ENCODE measurements at regions not wholly inside any gene's neighbourhood (a gene's known extent, or its start where the extent isn't known, plus 50 kb on each side); places are given as distances from the start of the nearest gene placed in this dataset.

DNA sequence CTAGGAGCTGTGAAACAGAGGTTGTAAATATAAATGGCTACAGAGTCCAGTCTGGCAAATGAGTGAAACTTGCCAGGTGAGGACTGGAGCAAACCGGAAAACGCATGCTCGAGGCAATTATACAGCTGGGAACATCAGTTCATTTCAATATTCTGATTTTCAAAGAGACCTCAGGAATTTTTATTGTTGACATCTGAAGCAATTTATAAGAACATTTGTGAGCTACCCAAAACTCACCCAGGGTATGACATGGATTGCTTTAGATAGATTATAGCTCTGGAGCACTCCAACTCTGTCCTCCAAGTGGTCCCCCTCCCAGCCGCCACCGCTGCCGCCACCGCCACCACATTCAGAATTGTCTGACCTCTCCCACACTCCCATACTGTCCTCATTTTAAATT, 84.6 kb upstream of the GRAMD2B start:
- no peak for TF ChIP-seq GATA3 (IDR thresholded peaks at IDR 0.05; ENCODE audit: low read depth, low read length)
- TF ChIP-seq GATA2 (IDR thresholded peaks at IDR 0.05; ENCODE audit: low read depth, low read length), result no peak

All from SH-SY5Y (cell line).